Mesothelial cell of epicardium (in vitro differentiated cells): ENCODE measurements at regions not wholly inside any gene's neighbourhood (a gene's known extent, or its start where the extent isn't known, plus 50 kb on each side); places are given as distances from the start of the nearest gene placed in this dataset.

Source experiments
- DNase-seq, 2 experiments: peaks; one replicate each; pipeline ENCODE4 v3.0.0; 2021; ENCODE audit warnings: low spot score in 2 of 2; ENCODE audit not compliant: unreplicated experiment in 2 of 2
- H3K27ac Mint-ChIP-seq: 2 replicates; pipeline ENCODE4 v1.8.0; 2021; ENCODE audit warnings: mixed read lengths
- H3K27me3 Mint-ChIP-seq: 2 replicates; pipeline ENCODE4 v1.8.0; 2021; ENCODE audit warnings: low read depth, mixed read lengths
- H3K36me3 Mint-ChIP-seq: 2 replicates; pipeline ENCODE4 v1.8.0; 2021; ENCODE audit warnings: mixed read lengths
- H3K4me1 Mint-ChIP-seq: 2 replicates; pipeline ENCODE4 v1.8.0; 2021; ENCODE audit warnings: mixed read lengths
- H3K4me3 Mint-ChIP-seq: 2 replicates; pipeline ENCODE4 v1.8.0; 2021; ENCODE audit warnings: mild to moderate bottlenecking, moderate library complexity, mixed read lengths
- H3K9me3 Mint-ChIP-seq: 2 replicates; pipeline ENCODE4 v1.8.0; 2021; ENCODE audit warnings: mixed read lengths
- CTCF ChIP-seq: fragments of 200-600 bp; sonication (generic); IDR thresholded peaks from one replicate; pipeline ENCODE4 v1.5.0; 2021; ENCODE audit warnings: antibody characterized with exemption; ENCODE audit not compliant: unreplicated experiment

GRCh38 chr3:34582055-34582454, 783.6 kb downstream of the PDCD6IP start:
- H3K36me3 Mint-ChIP-seq = no peaks in the 10 kb centered on the region
- no peak for TF ChIP-seq CTCF
- peaks cover 15% of the 10 kb centered on the region for H3K9me3 Mint-ChIP-seq
- peaks cover 4% of the 10 kb centered on the region for H3K4me1 Mint-ChIP-seq
- H3K27me3 Mint-ChIP-seq = peaks cover 19% of the 10 kb centered on the region
- no peak overlapping the region for H3K27ac Mint-ChIP-seq
- no peak for DNase-seq
- no peak overlapping the region for H3K4me3 Mint-ChIP-seq

- Mint-ChIP-seq H3K27ac (no peak overlapping the region), H3K4me1 (peaks cover 4% of the 10 kb centered on the region), H3K27me3 (peaks cover 8% of the 10 kb centered on the region), H3K36me3 (no peaks in the 10 kb centered on the region), H3K4me3 (no peak overlapping the region), H3K9me3 (peaks cover 28% of the 10 kb centered on the region)
- DNase-seq = no peak
- no peak for TF ChIP-seq CTCF
Measured at GRCh38 chr3:34583451-34583850, 785.0 kb downstream of the PDCD6IP start.

- peaks cover 43% of the 10 kb centered on the region for H3K9me3 Mint-ChIP-seq
- H3K27ac Mint-ChIP-seq = no peak overlapping the region
- no peak overlapping the region for H3K4me3 Mint-ChIP-seq
- DNase-seq = no peak
- no peaks in the 10 kb centered on the region for H3K36me3 Mint-ChIP-seq
- peaks cover 1% of the 10 kb centered on the region for H3K27me3 Mint-ChIP-seq
- no peak for TF ChIP-seq CTCF
- H3K4me1 Mint-ChIP-seq = peaks cover 1% of the 10 kb centered on the region
Measured at GRCh38 chr3:34584971-34585370, 786.5 kb downstream of the PDCD6IP start.

GRCh38 chr3:34599595-34599994, 801.2 kb downstream of the PDCD6IP start:
- Mint-ChIP-seq H3K36me3 (no peaks in the 10 kb centered on the region), H3K27me3 (no peaks in the 10 kb centered on the region), H3K4me1 (no peaks in the 10 kb centered on the region), H3K9me3 (peaks cover 27% of the 10 kb centered on the region), H3K4me3 (no peak overlapping the region), H3K27ac (no peak overlapping the region)
- no peak for TF ChIP-seq CTCF
- no peak for DNase-seq

GRCh38 chr3:34619990-34620389, 821.6 kb downstream of the PDCD6IP start:
- no peak overlapping the region for H3K27ac Mint-ChIP-seq
- H3K36me3 Mint-ChIP-seq = no peaks in the 10 kb centered on the region
- H3K9me3 Mint-ChIP-seq = peaks cover 63% of the 10 kb centered on the region
- H3K4me3 Mint-ChIP-seq = no peak overlapping the region
- H3K4me1 Mint-ChIP-seq = no peaks in the 10 kb centered on the region
- no peak for DNase-seq
- H3K27me3 Mint-ChIP-seq = no peaks in the 10 kb centered on the region
- TF ChIP-seq CTCF = no peak

GRCh38 chr3:34626699-34627098, 828.3 kb downstream of the PDCD6IP start:
- no peak for DNase-seq
- TF ChIP-seq CTCF = no peak
- H3K9me3 Mint-ChIP-seq = peaks cover 19% of the 10 kb centered on the region
- H3K27ac Mint-ChIP-seq = no peak overlapping the region
- H3K27me3 Mint-ChIP-seq = no peaks in the 10 kb centered on the region
- no peaks in the 10 kb centered on the region for H3K4me1 Mint-ChIP-seq
- H3K4me3 Mint-ChIP-seq = no peak overlapping the region
- H3K36me3 Mint-ChIP-seq = no peaks in the 10 kb centered on the region
